Transverse colon (tissue), 3 donors: ENCODE measurements at regions not wholly inside any gene's neighbourhood (a gene's known extent, or its start where the extent isn't known, plus 50 kb on each side); places are given as distances from the start of the nearest gene placed in this dataset.

Experiments
- CTCF ChIP-seq, 5 experiments: fragments of 200-600 bp in 3 of 5; fragments of 450-650 bp in 2 of 5; sonication (generic) in 3 of 5; IDR thresholded peaks; 1 replicate in 2 of 5; 2 replicates in 3 of 5; pipeline ENCODE4 v1.5.1; 2016 to 2017; ENCODE audit warnings: antibody characterized with exemption in 5 of 5, inconsistent platforms in 3 of 5, mild to moderate bottlenecking in 2 of 5, moderate library complexity in 1 of 5
- POLR2A ChIP-seq: fragments of 450-650 bp; IDR thresholded peaks from one replicate; pipeline ENCODE4 v1.6.1; 2016; ENCODE audit warnings: antibody characterized with exemption, mild to moderate bottlenecking, moderate library complexity

- no peak for TF ChIP-seq POLR2A
- TF ChIP-seq CTCF (IDR thresholded peaks at IDR 0.05), result no peak
Measured at GRCh38 chr2:17309181-17309580, 209.1 kb downstream of the RAD51AP2 start.
